H1 (cell line): ENCODE measurements at regions not wholly inside any gene's neighbourhood (a gene's known extent, or its start where the extent isn't known, plus 50 kb on each side); places are given as distances from the start of the nearest gene placed in this dataset.

Experiments used
- ATF2 ChIP-seq: IDR thresholded peaks from 2 replicates; pipeline ENCODE4 v1.6.1; 2012; ENCODE audit warnings: low read length, inconsistent platforms
- CHD2 ChIP-seq: IDR thresholded peaks from 2 replicates; pipeline ENCODE4 v1.6.1; 2012; ENCODE audit warnings: low read length, improper control_type of control experiment
- E2F6 ChIP-seq: IDR thresholded peaks from 2 replicates; pipeline ENCODE4 v1.6.1; 2012; ENCODE audit warnings: inconsistent platforms
- HDAC2 ChIP-seq, 2 experiments: fragments of 300-600 bp in 1 of 2; sonication (generic) in 1 of 2; IDR thresholded peaks; 2 replicates each; pipeline ENCODE4 v1.6.1; 2011 to 2012; ENCODE audit warnings: low read depth in 2 of 2, low read length in 2 of 2, mild to moderate bottlenecking in 2 of 2, moderate library complexity in 2 of 2, borderline replicate concordance in 1 of 2, inconsistent platforms in 1 of 2
- MAX ChIP-seq: IDR thresholded peaks from 2 replicates; pipeline ENCODE4 v1.6.1; 2012; ENCODE audit warnings: inconsistent platforms
- POLR2A ChIP-seq, 2 experiments: IDR thresholded peaks; 1 replicate in 1 of 2; 2 replicates in 1 of 2; pipeline ENCODE4 v1.6.1; 2011; ENCODE audit warnings: low read depth in 2 of 2, low read length in 2 of 2, mild to moderate bottlenecking in 2 of 2; ENCODE audit errors: control extremely low read depth in 1 of 2
- RBBP5 ChIP-seq: IDR thresholded peaks from 2 replicates; pipeline ENCODE4 v1.7.1; 2012; ENCODE audit warnings: low read depth, mild to moderate bottlenecking, inconsistent platforms, low read length, moderate library complexity, borderline replicate concordance
- YY1 ChIP-seq: IDR thresholded peaks from 2 replicates; pipeline ENCODE4 v1.6.1; 2011; ENCODE audit warnings: low read depth, mild to moderate bottlenecking, low read length

GRCh38 chr9:108033976-108034964, 544.7 kb upstream of the KLF4 start:
- no peak for TF ChIP-seq MAX
- TF ChIP-seq CHD2, result no peak
- no peak for TF ChIP-seq POLR2A (IDR thresholded peaks at IDR 0.05; ENCODE audit: control extremely low read depth in 1 of 2, low read depth in 2 of 2, low read length in 2 of 2)
- TF ChIP-seq YY1, result no peak
- TF ChIP-seq RBBP5, result no peak
- no peak for TF ChIP-seq HDAC2 (IDR thresholded peaks at IDR 0.05; ENCODE audit: borderline replicate concordance in 1 of 2, low read depth in 2 of 2, low read length in 2 of 2)
- TF ChIP-seq ATF2, result no peak
- no peak for TF ChIP-seq E2F6
